ENCODE measurements at regions not wholly inside any gene's neighbourhood (a gene's known extent, or its start where the extent isn't known, plus 50 kb on each side); places are given as distances from the start of the nearest gene placed in this dataset.

DNA sequence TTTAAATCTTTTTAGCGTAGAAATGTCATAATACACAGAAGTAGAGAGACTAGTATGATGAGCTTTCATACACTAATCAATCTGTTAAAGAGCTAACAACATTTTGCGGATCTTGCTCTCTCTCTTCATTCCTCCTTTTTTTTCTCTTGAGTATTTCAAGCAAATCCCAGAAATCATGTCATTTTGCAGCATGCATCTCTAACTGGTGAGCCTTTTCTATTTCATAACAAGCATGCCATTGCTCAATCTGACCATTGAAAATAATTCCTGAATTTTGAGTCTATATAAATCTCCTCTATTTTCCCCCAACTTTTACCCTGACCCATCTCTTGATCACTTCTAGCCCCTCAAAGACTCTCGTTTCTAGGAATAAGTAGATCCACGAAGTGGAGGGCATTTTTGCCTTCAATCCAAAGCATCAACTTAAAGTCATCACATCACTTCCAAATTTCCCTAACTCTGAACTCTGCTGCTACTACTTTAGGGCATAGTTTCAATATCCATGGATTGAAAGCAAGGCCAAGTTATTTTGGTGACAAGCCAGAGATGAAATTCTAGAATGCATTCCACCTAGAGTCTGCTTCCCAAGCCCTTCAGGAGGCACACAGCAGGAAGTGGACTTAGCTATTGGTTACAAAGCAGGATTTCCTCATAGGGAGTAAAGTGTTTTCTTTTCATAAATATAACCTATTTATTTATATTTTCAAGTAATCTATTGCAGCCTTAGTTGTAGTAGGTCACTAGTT lies 253.5 kb upstream of the ZPLD1 start:
- no peak for TF ChIP-seq MYC (IDR thresholded peaks at IDR 0.05; ENCODE audit: low read depth, low read length)
- TF ChIP-seq, protein P1, sequence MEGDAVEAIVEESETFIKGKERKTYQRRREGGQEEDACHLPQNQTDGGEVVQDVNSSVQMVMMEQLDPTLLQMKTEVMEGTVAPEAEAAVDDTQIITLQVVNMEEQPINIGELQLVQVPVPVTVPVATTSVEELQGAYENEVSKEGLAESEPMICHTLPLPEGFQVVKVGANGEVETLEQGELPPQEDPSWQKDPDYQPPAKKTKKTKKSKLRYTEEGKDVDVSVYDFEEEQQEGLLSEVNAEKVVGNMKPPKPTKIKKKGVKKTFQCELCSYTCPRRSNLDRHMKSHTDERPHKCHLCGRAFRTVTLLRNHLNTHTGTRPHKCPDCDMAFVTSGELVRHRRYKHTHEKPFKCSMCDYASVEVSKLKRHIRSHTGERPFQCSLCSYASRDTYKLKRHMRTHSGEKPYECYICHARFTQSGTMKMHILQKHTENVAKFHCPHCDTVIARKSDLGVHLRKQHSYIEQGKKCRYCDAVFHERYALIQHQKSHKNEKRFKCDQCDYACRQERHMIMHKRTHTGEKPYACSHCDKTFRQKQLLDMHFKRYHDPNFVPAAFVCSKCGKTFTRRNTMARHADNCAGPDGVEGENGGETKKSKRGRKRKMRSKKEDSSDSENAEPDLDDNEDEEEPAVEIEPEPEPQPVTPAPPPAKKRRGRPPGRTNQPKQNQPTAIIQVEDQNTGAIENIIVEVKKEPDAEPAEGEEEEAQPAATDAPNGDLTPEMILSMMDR (IDR thresholded peaks at IDR 0.05; ENCODE audit: extremely low read depth in 1 of 2, insufficient read depth in 1 of 2, low read depth in 1 of 2, low read length in 2 of 2): no peak
- TF ChIP-seq POLR2A (IDR thresholded peaks at IDR 0.05; ENCODE audit: low read depth, low read length): no peak
